LNCaP clone FGC (cell line): ENCODE measurements at regions not wholly inside any gene's neighbourhood (a gene's known extent, or its start where the extent isn't known, plus 50 kb on each side); places are given as distances from the start of the nearest gene placed in this dataset.

Experiments used
- DNase-seq: peaks from one replicate; pipeline ENCODE4 v3.0.0-alpha.2; 2011; ENCODE audit warnings: low read depth
- H3K4me3 ChIP-seq: 2 replicates; pipeline ENCODE4 v1.5.1; 2011; ENCODE audit warnings: mild to moderate bottlenecking, low read depth, low read length, control low read depth
- CTCF ChIP-seq: IDR thresholded peaks from 2 replicates; pipeline ENCODE4 v1.5.1; 2012; ENCODE audit warnings: mild to moderate bottlenecking; ENCODE audit not compliant: control insufficient read depth, insufficient read depth; ENCODE audit errors: extremely low read depth

GRCh38 chr6:88480816-88481215, 314.7 kb upstream of the CNR1 start:
- no peak for DNase-seq
- no peak for TF ChIP-seq CTCF
- H3K4me3 ChIP-seq: no peak overlapping the region

GRCh38 chr6:88477413-88477812, 311.3 kb upstream of the CNR1 start:
- TF ChIP-seq CTCF: no peak
- no peak for DNase-seq
- H3K4me3 ChIP-seq: no peak overlapping the region

GRCh38 chr6:88476388-88476787, 310.2 kb upstream of the CNR1 start:
- TF ChIP-seq CTCF: no peak
- no peak for DNase-seq
- no peak overlapping the region for H3K4me3 ChIP-seq

- H3K4me3 ChIP-seq: no peak overlapping the region
- DNase-seq: no peak
- TF ChIP-seq CTCF: no peak
Measured at GRCh38 chr6:88474720-88475119, 308.6 kb upstream of the CNR1 start.

GRCh38 chr6:88473589-88473988, 307.4 kb upstream of the CNR1 start:
- DNase-seq: no peak
- no peak for TF ChIP-seq CTCF
- no peak overlapping the region for H3K4me3 ChIP-seq

GRCh38 chr6:88472851-88473525, 306.8 kb upstream of the CNR1 start:
- no peak for DNase-seq
- no peak for TF ChIP-seq CTCF
- H3K4me3 ChIP-seq: no peak overlapping the region

- no peak overlapping the region for H3K4me3 ChIP-seq
- no peak for TF ChIP-seq CTCF
- DNase-seq: no peak
Measured at GRCh38 chr6:88459643-88460042, 293.5 kb upstream of the CNR1 start.
